HEK293T (cell line): ENCODE measurements at regions not wholly inside any gene's neighbourhood (a gene's known extent, or its start where the extent isn't known, plus 50 kb on each side); places are given as distances from the start of the nearest gene placed in this dataset.
A peak's percentile ranks its signal among the peaks of the same experiment; 100 is the strongest.
"Not testable (repeated sequence)": the region's sequence is repeated elsewhere in the genome, so short reads cannot be mapped to it uniquely, and the experiment has no call there.

Experiments used
- CTCF ChIA-PET: fragments of 350-600 bp; formaldehyde crosslinking; extraction: SDS; loops from one replicate; lab custom pipeline; 2021; ENCODE audit warnings: antibody characterized with exemption, inconsistent platforms; lab: Yijun Ruan, JAX
- POLR2A ChIA-PET: fragments of 350-600 bp; formaldehyde crosslinking; extraction: SDS; loops from one replicate; lab custom pipeline; 2020; ENCODE audit warnings: antibody characterized with exemption, inconsistent platforms; lab: Yijun Ruan, JAX
- DNase-seq: peaks from one replicate; pipeline ENCODE4 v3.0.0; 2012; ENCODE audit warnings: mixed read lengths; ENCODE audit errors: extremely low spot score
- ARNT ChIP-seq: fragments of 450-650 bp; IDR thresholded peaks from 2 replicates; pipeline ENCODE4 v1.6.1; 2017; ENCODE audit warnings: mild to moderate bottlenecking
- BHLHE40 ChIP-seq: fragments of 450-650 bp; IDR thresholded peaks from 2 replicates; pipeline ENCODE4 v1.6.1; 2016; ENCODE audit warnings: mild to moderate bottlenecking, moderate library complexity, borderline replicate concordance
- CTBP1 ChIP-seq: fragments of 450-650 bp; IDR thresholded peaks from 2 replicates; pipeline ENCODE4 v1.6.1; 2016; ENCODE audit warnings: borderline replicate concordance
- ELF4 ChIP-seq: fragments of 450-650 bp; IDR thresholded peaks from 2 replicates; pipeline ENCODE4 v1.6.1; 2017; ENCODE audit warnings: antibody characterized with exemption
- FOXA1 ChIP-seq: fragments of 450-650 bp; IDR thresholded peaks from 2 replicates; pipeline ENCODE4 v1.6.1; 2016; ENCODE audit warnings: mild to moderate bottlenecking
- FOXK2 ChIP-seq: fragments of 450-650 bp; IDR thresholded peaks from 2 replicates; pipeline ENCODE4 v1.6.1; 2016; ENCODE audit warnings: mild to moderate bottlenecking
- HDGF ChIP-seq: fragments of 450-650 bp; IDR thresholded peaks from 2 replicates; pipeline ENCODE4 v1.6.1; 2017; ENCODE audit warnings: antibody characterized with exemption, borderline replicate concordance
- L3MBTL2 ChIP-seq: fragments of 450-650 bp; conservative IDR thresholded peaks from 2 replicates; pipeline ENCODE4 v1.6.1; 2016; ENCODE audit warnings: mild to moderate bottlenecking
- LEF1 ChIP-seq: fragments of 450-650 bp; IDR thresholded peaks from 2 replicates; pipeline ENCODE4 v1.6.1; 2017; ENCODE audit warnings: mild to moderate bottlenecking, borderline replicate concordance
- NFRKB ChIP-seq: fragments of 450-650 bp; IDR thresholded peaks from 2 replicates; pipeline ENCODE4 v1.6.1; 2016; ENCODE audit warnings: mild to moderate bottlenecking, moderate library complexity
- SP1 ChIP-seq: fragments of 450-650 bp; IDR thresholded peaks from 2 replicates; pipeline ENCODE4 v1.6.1; 2017
- SUZ12 ChIP-seq: fragments of 450-650 bp; IDR thresholded peaks from 2 replicates; pipeline ENCODE4 v1.6.1; 2016; ENCODE audit warnings: mild to moderate bottlenecking
- TARDBP ChIP-seq: fragments of 450-650 bp; IDR thresholded peaks from 2 replicates; pipeline ENCODE4 v1.6.1; 2016
- ZNF384 ChIP-seq: fragments of 450-650 bp; IDR thresholded peaks from 2 replicates; pipeline ENCODE4 v1.6.1; 2016
- TF ChIP-seq, protein P1 (sequence below): fragments of 450-650 bp; IDR thresholded peaks from 2 replicates; pipeline ENCODE4 v1.6.1; 2016

DNA sequence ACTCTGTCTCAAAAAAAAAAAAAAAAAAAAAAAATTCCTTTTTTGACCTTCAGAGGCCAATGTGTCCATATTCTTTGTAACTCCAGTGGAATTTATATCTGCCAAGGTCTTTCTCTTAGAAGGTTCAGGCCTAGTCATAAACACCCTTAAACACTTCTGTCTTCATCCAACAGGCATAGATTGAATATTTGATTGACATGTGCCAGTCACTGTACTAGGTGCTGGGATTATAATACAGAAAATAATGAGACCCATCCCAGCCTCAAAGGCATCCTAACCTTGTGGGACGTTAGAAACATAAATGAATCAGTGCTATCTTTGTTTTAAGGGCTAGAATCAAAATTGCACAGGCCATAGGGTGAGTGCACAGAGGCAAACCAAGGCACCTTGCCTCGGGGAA is 62.9 kb upstream of the SERBP1 start:
- DNase-seq: no peak
- TF ChIP-seq, protein P1, sequence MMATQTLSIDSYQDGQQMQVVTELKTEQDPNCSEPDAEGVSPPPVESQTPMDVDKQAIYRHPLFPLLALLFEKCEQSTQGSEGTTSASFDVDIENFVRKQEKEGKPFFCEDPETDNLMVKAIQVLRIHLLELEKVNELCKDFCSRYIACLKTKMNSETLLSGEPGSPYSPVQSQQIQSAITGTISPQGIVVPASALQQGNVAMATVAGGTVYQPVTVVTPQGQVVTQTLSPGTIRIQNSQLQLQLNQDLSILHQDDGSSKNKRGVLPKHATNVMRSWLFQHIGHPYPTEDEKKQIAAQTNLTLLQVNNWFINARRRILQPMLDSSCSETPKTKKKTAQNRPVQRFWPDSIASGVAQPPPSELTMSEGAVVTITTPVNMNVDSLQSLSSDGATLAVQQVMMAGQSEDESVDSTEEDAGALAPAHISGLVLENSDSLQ: peak; percentile 77
- no peak for TF ChIP-seq ZNF384
- CTCF ChIA-PET: no interaction called here
- POLR2A ChIA-PET: interaction anchor here (2.0 kb wide), 1 partner anchor 63 kb away, joined by 8 read pairs; the partner anchor contains the start of gene SERBP1

DNA sequence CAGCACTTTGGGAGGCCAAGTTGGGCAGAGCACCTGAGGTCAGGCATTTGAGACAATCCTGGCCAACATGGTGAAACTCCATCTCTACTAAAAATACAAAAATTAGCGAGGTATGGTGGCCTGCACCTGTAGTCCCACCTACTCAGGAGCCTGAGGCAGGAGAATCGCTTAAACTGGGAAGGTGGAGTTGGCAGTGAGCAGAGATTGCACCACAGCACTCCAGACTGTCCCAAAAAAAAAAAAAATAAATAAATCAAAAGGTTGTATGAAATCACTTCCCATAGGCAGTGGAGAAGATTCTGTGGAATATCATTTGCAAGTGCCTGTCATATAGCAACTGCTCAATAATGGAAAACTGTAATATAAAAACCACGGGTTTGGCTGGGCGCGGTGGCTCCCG is 65.1 kb upstream of the SERBP1 start:
- ChIA-PET CTCF (interaction anchor here (1.2 kb wide), 1 partner anchor 147 kb away, joined by 4 read pairs; no protein-coding TSS in a partner anchor), POLR2A (no interaction called here)
- no peak for TF ChIP-seq SP1
- TF ChIP-seq ZNF384: no peak
- DNase-seq: no peak

DNA sequence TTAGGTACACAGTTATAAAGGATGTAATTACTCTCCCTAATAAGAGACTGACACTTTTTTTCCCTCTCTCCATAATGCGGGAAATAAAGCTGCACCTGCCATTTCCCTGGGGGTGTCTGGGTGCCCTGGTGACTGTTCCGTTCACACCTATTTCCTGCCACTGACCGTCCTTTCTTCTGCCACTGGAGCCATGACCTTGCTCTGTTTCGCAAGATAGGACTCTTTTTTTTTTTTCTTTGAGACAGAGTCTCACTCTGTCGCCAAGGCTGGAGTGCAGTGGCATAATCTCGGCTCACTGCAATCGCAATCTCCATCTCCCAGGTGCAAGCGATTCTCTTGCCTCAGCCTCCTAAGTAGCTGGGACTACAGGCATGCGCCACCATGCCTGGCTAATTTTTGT is 66.1 kb upstream of the SERBP1 start:
- CTCF ChIA-PET: interaction anchor here (0.5 to 1.2 kb wide), 2 partner anchors 9 to 148 kb away, joined by 3 to 4 read pairs; no protein-coding TSS in a partner anchor
- POLR2A ChIA-PET: interaction anchor here (1.6 kb wide), 1 partner anchor 66 kb away, joined by 5 read pairs; the partner anchor contains the start of gene SERBP1
- TF ChIP-seq TARDBP (no peak), BHLHE40 (no peak), ELF4 (no peak), NFRKB (no peak), CTBP1 (no peak), L3MBTL2 (no peak)
- DNase-seq: no peak

DNA sequence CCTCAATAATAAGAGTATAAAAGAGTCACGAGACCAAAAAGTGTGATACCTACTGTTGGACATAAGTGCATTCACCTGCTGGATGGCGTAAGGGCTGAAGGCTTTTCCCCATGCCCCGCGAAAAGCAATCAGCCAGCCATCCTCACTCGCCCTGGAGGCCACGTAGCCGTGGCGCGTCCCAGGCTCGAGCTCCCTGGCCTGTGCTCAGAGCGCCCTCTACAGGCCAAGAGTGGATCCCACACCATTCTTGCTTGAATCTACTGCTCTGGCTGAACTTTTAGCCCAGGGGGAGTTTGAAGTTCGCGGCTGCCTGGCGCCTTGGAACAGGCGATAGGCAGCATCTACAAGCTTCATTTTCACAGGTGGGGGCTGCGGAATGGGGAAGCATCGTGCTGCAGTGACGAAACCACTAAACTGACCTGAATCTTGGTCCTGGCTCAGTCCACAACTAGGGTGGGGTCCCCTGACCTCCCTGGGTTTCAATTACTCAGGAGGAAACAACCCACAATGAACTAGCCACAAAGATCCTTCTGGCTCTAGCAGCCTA is 70.3 kb upstream of the SERBP1 start:
- POLR2A ChIA-PET: interaction anchor here (1.3 to 1.5 kb wide), 4 partner anchors 69 to 152 kb away, joined by 3 to 4 read pairs (median 4); partner anchors contain the start of gene SERBP1
- TF ChIP-seq ARNT (0 out of 2 replicates have a peak, but pooled peaks have one; percentile 31), SP1 (no peak)
- DNase-seq: peak; percentile 99
- CTCF ChIA-PET: interaction anchor here (0.5 to 2.1 kb wide), 25 partner anchors 9 to 543 kb away, joined by 3 to 30 read pairs (median 4); no protein-coding TSS in a partner anchor

DNA sequence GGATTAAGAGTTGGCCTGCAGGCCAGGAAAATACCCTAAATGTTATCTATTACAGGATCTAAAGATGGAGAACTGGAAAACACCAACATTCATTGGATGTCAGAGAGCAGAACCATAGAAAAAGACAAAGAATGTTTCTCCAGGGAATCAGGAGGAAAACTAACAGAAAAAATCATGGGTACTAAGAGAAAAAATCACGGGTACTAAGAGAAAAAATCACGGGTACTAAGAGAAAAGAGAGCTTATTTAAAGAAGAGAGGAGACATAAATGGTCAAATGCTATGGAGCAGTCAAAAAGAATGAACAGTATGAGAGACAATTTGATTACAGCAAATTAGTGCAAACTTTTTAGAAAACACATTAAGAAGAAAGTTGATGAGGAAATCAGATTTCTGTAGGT is 73.8 kb upstream of the SERBP1 start:
- no peak for DNase-seq
- POLR2A ChIA-PET: no interaction called here
- no peak for TF ChIP-seq BHLHE40
- TF ChIP-seq L3MBTL2: no peak
- no peak for TF ChIP-seq FOXK2
- TF ChIP-seq LEF1: no peak
- TF ChIP-seq, protein P1: no peak
- no peak for TF ChIP-seq SP1
- TF ChIP-seq SUZ12: no peak
- CTCF ChIA-PET: no interaction called here

DNA sequence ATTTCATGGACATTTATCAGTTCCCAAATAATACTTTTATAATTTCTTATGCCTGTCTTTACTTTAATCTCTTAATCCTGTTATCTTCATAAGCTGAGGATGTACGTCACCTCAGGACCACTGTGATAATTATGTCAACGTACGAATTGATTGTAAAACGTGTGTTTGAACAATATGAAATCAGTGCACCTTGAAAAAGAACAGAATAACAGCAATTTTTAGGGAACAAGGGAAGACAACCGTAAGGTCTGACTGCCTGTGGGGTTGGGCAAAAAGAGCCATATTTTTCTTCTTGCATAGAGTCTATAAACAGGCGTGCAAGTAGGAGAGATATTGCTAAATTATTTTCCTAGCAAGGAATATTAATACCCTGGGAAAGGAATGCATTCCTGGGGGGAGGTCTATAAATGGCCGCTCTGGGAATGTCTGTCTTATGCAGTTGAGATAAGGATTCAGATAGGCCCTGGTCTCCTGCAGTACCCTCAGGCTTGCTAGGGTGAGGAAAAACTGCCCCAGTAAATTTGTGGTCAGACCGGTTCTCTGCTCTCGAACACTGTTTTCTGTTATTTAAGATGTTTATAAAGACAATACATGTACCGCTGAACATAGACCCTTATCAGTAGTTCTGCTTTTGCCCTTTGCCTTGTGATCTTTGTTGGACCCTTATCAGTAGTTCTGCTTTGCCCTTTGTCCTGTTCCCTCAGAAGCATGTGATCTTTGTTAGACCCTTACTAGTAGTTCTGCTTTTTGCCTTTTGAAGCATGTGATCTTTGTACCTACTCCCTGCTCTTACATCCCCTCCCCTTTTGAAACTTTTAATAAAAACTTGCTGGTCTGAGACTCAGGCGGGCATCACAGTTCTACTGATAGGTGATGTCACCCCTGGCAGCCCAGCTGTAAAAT is 83.4 kb upstream of the SERBP1 start:
- POLR2A ChIA-PET, DNase-seq: not testable (repeated sequence)
- CTCF ChIA-PET: interaction anchor here (0.7 kb wide), 1 partner anchor 252 kb away, joined by 5 read pairs; no protein-coding TSS in a partner anchor

DNA sequence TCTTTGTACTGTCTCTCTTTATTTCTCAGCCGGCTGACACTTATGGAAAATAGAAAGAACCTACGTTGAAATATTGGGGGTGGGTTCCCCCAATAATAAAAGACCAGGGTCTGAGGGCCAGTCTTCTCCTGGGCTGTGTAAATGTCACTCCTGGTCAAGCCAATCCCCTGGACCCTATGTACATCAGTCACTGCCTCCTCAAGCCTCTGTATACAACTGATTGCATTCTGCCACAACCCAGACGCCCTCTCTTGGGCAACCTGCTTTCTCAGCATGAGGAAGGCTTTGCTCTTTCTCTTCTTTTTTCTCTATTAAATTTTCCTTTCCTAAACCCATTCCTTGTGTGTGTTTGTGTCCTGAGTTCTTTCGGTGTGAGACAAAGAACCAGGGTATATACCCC is 84.1 kb upstream of the SERBP1 start:
- ChIA-PET POLR2A (interaction anchor here (1.1 kb wide), 1 partner anchor 84 kb away, joined by 3 read pairs; the partner anchor contains the start of gene SERBP1), CTCF (no interaction called here)
- no peak for DNase-seq
- TF ChIP-seq ELF4: no peak
- TF ChIP-seq, protein P1: peak; percentile 41; the same call in 1 of the 2 replicates

DNA sequence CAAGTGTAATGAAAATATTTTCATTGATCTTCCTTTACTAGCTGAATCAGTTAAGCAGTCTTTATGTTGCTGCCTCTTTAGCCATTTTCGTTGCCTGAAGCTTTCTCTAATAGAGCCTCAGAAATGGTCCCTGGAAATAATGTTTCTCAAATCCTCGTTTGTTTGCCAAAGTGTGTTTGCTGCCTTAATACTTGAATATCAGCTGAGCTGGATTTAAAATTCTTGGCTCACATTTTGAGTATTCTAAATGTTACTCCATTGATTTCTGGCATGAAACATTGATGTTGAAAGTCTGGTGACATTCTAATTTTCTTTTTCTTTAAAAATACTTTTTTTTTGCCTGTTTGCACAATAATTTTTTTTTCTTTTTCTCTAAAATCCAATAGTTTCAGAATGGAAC is 84.6 kb upstream of the SERBP1 start:
- ChIA-PET POLR2A (interaction anchor here (1.1 kb wide), 1 partner anchor 85 kb away, joined by 3 read pairs; the partner anchor contains the start of gene SERBP1), CTCF (interaction anchor here (0.8 kb wide), 1 partner anchor 9 kb away, joined by 3 read pairs; no protein-coding TSS in a partner anchor)
- DNase-seq: no peak
- no peak for TF ChIP-seq ELF4
- no peak for TF ChIP-seq TARDBP
- no peak for TF ChIP-seq L3MBTL2
- TF ChIP-seq FOXA1: no peak
- TF ChIP-seq ZNF384: no peak
- TF ChIP-seq BHLHE40: no peak
- no peak for TF ChIP-seq SP1
- no peak for TF ChIP-seq HDGF
- no peak for TF ChIP-seq ARNT
